ENCODE measurements at regions not wholly inside any gene's neighbourhood (a gene's known extent, or its start where the extent isn't known, plus 50 kb on each side); places are given as distances from the start of the nearest gene placed in this dataset.

DNA sequence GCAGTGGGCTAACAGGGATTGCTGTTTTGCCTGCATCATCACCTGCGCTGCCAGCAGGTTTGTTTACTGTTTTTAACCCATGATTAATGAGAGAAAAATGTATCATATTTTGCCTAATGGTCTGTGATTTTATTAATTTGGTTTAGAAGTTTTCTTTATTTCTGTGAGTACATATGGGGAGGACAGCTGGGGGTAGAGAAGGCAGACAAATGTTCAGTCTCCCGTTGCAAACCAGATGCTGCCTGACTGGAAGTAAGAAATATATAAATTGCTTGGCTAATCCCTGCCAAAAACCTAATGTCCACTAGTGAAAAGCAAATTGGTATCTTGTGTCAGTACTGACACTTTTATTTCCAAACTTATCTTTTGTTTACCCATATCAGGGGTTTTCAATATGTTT is 1766.1 kb upstream of the C9orf72 start:
- TF ChIP-seq EP300 (IDR thresholded peaks at IDR 0.05) (no peak), POLR2A (IDR thresholded peaks at IDR 0.05) (no peak)
- TF ChIP-seq, protein P1, sequence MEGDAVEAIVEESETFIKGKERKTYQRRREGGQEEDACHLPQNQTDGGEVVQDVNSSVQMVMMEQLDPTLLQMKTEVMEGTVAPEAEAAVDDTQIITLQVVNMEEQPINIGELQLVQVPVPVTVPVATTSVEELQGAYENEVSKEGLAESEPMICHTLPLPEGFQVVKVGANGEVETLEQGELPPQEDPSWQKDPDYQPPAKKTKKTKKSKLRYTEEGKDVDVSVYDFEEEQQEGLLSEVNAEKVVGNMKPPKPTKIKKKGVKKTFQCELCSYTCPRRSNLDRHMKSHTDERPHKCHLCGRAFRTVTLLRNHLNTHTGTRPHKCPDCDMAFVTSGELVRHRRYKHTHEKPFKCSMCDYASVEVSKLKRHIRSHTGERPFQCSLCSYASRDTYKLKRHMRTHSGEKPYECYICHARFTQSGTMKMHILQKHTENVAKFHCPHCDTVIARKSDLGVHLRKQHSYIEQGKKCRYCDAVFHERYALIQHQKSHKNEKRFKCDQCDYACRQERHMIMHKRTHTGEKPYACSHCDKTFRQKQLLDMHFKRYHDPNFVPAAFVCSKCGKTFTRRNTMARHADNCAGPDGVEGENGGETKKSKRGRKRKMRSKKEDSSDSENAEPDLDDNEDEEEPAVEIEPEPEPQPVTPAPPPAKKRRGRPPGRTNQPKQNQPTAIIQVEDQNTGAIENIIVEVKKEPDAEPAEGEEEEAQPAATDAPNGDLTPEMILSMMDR (IDR thresholded peaks at IDR 0.05), result no peak

Measured in ovary (tissue), 3 donors.